ENCODE measurements at regions not wholly inside any gene's neighbourhood (a gene's known extent, or its start where the extent isn't known, plus 50 kb on each side); places are given as distances from the start of the nearest gene placed in this dataset.

DNA sequence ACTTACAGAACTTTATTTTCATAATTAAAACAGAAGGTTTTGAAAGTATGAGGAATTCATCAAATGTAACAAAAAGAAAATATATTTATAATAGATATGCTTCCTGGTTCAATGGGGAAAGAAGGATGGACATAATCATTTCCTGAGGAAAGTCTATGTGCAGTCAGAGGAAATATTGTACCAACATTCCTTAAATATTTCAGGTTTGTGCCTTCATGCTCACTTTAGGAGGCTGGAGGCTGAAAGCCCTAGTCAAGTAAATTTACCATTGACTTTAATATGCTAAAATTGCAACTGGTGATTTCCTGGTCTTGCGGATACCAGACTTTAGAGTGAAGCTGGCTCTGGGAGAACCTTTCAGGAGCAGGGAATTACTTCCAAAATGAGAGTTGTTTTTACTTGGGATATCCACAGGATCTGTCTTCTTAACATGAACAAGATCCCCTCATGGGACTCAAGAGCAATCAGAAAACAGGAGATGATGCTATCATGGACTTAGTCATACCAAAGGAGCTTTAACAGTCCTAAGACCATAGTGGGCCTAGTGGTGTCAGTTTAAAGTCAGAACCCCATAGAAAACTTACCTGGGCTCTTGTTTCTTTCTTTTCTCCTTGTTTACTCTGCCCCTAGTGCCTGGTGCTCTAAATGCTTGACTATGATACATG lies 762.8 kb upstream of the GRAMD2B start:
- intact Hi-C loops (cut with DNase I; ENCODE audit: low total_unique reads): no loop called here
- TF ChIP-seq, protein P1, sequence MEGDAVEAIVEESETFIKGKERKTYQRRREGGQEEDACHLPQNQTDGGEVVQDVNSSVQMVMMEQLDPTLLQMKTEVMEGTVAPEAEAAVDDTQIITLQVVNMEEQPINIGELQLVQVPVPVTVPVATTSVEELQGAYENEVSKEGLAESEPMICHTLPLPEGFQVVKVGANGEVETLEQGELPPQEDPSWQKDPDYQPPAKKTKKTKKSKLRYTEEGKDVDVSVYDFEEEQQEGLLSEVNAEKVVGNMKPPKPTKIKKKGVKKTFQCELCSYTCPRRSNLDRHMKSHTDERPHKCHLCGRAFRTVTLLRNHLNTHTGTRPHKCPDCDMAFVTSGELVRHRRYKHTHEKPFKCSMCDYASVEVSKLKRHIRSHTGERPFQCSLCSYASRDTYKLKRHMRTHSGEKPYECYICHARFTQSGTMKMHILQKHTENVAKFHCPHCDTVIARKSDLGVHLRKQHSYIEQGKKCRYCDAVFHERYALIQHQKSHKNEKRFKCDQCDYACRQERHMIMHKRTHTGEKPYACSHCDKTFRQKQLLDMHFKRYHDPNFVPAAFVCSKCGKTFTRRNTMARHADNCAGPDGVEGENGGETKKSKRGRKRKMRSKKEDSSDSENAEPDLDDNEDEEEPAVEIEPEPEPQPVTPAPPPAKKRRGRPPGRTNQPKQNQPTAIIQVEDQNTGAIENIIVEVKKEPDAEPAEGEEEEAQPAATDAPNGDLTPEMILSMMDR (IDR thresholded peaks at IDR 0.05 in 4 of 5, conservative IDR thresholded peaks at IDR 0.05 in 1 of 5): no peak
- TF ChIP-seq POLR2A (IDR thresholded peaks at IDR 0.05): no peak
- no peaks in the 10 kb centered on the region for H3K4me1 ChIP-seq
- no peak overlapping the region for H3K4me3 ChIP-seq
- no peaks in the 10 kb centered on the region for H3K9me3 ChIP-seq
- no peaks in the 10 kb centered on the region for H3K36me3 ChIP-seq
- H3K27me3 ChIP-seq: no peaks in the 10 kb centered on the region
- in situ Hi-C loops (cut with MboI; ENCODE audit: low sequenced_read_pairs in 4 of 4): no loop called here
- ATAC-seq: no peak
- H3K27ac ChIP-seq: no peak overlapping the region
- no peak for DNase-seq

DNA sequence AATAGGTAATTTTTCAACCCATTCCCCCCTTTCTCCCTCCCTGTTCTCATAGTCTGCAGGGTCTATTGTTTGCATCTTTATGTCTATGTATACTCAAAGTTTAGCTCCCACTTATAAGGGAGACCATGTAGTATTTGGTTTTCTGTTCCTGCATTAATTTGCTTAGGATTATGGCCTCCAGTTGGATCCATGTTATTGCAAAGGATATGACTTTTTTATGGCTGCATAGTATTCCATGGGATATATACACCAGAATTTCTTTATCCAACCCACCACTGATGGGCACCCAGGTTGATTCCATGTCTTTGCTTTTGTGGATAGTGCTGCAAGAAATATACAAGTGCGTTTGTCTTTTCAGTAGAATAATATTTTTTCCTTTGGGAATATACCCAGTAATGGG lies 761.6 kb upstream of the GRAMD2B start:
- Histone ChIP-seq H3K4me1 (no peaks in the 10 kb centered on the region), H3K27ac (no peak overlapping the region), H3K9me3 (no peaks in the 10 kb centered on the region), H3K4me3 (no peak overlapping the region), H3K27me3 (no peaks in the 10 kb centered on the region), H3K36me3 (no peaks in the 10 kb centered on the region)
- DNase-seq (no peak), ATAC-seq (no peak)
- no peak for TF ChIP-seq POLR2A (IDR thresholded peaks at IDR 0.05)
- intact Hi-C loops (cut with DNase I; ENCODE audit: low total_unique reads): no loop called here
- in situ Hi-C loops (cut with MboI; ENCODE audit: low sequenced_read_pairs in 4 of 4): no loop called here

DNA sequence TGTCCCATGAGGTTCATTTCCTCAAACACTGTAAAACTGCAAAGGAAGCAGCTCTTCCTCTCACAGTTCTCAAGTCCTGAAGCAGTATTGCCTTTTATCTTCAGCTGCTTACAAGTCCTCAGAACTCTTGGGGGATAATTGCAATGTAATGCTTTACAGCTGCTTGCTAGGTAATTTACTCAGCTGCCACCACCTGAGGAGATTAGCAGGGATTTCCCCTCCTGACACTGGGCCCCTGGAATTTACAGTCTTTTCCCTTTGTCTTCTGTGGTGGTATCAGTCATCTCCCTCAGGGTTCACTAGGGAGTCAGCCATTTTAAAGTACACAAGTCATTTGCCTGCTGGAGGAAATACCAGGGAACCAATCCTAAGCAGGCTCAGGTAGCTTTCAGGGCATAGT lies 754.3 kb upstream of the GRAMD2B start:
- ATAC-seq (no peak), DNase-seq (no peak)
- no peak for TF ChIP-seq POLR2A (IDR thresholded peaks at IDR 0.05)
- TF ChIP-seq, protein P1 (IDR thresholded peaks at IDR 0.05 in 4 of 5, conservative IDR thresholded peaks at IDR 0.05 in 1 of 5): no peak
- in situ Hi-C loops (cut with MboI; ENCODE audit: low sequenced_read_pairs in 4 of 4) (no loop called here), intact Hi-C loops (cut with DNase I; ENCODE audit: low total_unique reads) (no loop called here)
- Histone ChIP-seq H3K27ac (no peak overlapping the region), H3K9me3 (no peaks in the 10 kb centered on the region), H3K27me3 (no peaks in the 10 kb centered on the region), H3K4me1 (no peaks in the 10 kb centered on the region), H3K36me3 (no peaks in the 10 kb centered on the region), H3K4me3 (no peak overlapping the region)

GRCh38 chr5:125673359-125673950 lies 749.8 kb upstream of the GRAMD2B start:
- no peak for DNase-seq
- Histone ChIP-seq H3K27ac (no peak overlapping the region), H3K36me3 (no peaks in the 10 kb centered on the region), H3K9me3 (no peaks in the 10 kb centered on the region), H3K4me3 (no peak overlapping the region), H3K4me1 (no peaks in the 10 kb centered on the region), H3K27me3 (no peaks in the 10 kb centered on the region)
- TF ChIP-seq, protein P1 (IDR thresholded peaks at IDR 0.05 in 4 of 5, conservative IDR thresholded peaks at IDR 0.05 in 1 of 5): no peak
- no peak for TF ChIP-seq POLR2A (IDR thresholded peaks at IDR 0.05)
- in situ Hi-C loops (cut with MboI; ENCODE audit: low sequenced_read_pairs in 4 of 4): no loop called here
- no peak for ATAC-seq
- intact Hi-C loops (cut with DNase I; ENCODE audit: low total_unique reads): no loop called here

GRCh38 chr5:125679522-125679921 lies 743.7 kb upstream of the GRAMD2B start:
- intact Hi-C loops (cut with DNase I; ENCODE audit: low total_unique reads) (no loop called here), in situ Hi-C loops (cut with MboI; ENCODE audit: low sequenced_read_pairs in 4 of 4) (no loop called here)
- H3K9me3 ChIP-seq: no peaks in the 10 kb centered on the region
- H3K4me3 ChIP-seq: no peak overlapping the region
- no peaks in the 10 kb centered on the region for H3K4me1 ChIP-seq
- no peak overlapping the region for H3K27ac ChIP-seq
- no peak for TF ChIP-seq POLR2A (IDR thresholded peaks at IDR 0.05)
- no peak for DNase-seq
- no peaks in the 10 kb centered on the region for H3K36me3 ChIP-seq
- no peak for ATAC-seq
- H3K27me3 ChIP-seq: no peaks in the 10 kb centered on the region

Data from gastrocnemius medialis (tissue), 4 donors.